HG02943 (cell line): ENCODE measurements at regions not wholly inside any gene's neighbourhood (a gene's known extent, or its start where the extent isn't known, plus 50 kb on each side); places are given as distances from the start of the nearest gene placed in this dataset.

ENCODE experiments used
- ATAC-seq: cut with Tn5 transposase; IDR thresholded peaks from one replicate; pipeline ENCODE4 v1.9.1; 2021; ENCODE audit warnings: mild to moderate bottlenecking, low read depth, moderate library complexity; ENCODE audit not compliant: unreplicated experiment

DNA sequence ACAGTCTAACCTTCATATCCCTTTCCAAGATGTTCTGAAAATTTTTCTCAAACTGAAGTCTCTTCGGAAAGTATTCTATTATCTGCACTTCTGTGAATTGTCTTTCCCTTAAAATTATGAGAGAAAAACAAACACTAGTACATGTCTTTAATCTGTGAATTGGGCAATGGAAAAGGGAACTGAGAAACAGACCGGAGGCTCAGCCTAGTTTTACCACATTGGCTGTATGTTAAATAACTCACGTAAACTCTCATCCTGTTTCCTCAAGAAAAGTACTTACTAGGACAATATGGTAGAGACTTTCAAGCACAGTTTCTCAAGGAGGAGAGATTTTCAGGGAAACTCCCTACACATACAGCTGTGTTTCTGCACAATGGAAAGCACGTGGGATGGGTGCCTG lies 982.2 kb upstream of the SEMA6D start:
- ATAC-seq, result no peak

DNA sequence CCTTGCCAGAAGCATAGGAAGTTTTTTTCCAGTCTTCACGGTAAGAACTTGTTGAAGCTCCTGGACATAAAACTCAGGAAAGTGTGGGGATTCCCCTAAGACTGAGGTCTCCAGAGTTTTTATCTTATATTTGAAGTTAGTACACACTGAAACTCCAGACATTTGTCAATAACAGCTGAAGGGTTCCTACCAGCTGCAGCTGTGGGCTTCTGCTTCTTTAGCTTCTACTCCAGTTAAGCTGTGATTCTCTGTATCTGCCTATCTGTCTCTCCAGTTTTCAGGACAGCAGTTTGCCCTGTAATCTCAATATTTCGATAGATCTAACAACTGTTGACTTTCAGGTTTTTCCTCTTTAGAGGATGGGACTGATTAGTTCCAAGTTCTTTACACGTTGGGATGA lies 966.0 kb upstream of the SEMA6D start:
- no peak for ATAC-seq

GRCh38 chr15:46753946-46754345 lies 963.4 kb upstream of the SEMA6D start:
- ATAC-seq, result no peak

GRCh38 chr15:46763091-46763490 lies 954.2 kb upstream of the SEMA6D start:
- no peak for ATAC-seq

- no peak for ATAC-seq
Observed at GRCh38 chr15:46764851-46765250, 952.5 kb upstream of the SEMA6D start.

GRCh38 chr15:46766021-46766420 lies 951.3 kb upstream of the SEMA6D start:
- ATAC-seq, result no peak

DNA sequence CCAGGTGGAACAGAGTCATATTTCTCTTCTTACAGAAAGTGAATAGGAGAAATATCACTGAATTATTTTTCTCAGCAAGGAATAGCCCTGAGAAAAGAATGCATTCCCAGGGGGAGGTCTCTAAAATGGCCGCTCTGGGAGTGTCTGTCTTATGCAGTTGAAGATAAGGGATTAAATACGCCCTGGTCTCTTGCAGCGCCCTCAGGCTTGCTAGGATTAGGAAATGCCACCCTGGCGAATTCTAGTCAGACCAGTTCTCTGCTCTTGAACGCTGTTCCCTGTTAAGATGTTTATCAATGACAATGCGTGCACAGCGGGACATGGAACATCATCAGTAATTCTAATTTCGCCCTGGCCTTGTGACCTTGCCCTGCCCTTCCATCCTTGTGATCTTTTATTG lies 949.0 kb upstream of the SEMA6D start:
- ATAC-seq, result no peak

DNA sequence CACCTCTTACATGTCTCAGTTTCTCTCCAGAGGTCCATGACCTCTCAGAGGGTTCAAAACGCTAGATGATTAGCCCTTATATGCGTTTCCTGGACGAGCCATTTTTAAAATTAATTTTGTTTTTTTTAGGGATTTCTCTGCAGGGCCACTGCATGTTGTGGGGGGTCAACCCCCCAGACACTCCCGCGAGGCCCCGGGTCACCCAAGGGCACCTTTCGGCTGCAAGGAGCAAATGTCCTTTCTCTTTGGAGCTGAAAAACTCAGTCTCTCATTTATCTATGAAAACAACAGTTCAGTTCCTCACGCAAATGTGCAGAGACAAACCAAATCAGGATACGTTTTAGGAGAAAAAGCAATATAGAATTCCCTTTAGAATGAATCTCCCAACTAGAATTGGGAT lies 944.3 kb upstream of the SEMA6D start:
- ATAC-seq, result no peak

DNA sequence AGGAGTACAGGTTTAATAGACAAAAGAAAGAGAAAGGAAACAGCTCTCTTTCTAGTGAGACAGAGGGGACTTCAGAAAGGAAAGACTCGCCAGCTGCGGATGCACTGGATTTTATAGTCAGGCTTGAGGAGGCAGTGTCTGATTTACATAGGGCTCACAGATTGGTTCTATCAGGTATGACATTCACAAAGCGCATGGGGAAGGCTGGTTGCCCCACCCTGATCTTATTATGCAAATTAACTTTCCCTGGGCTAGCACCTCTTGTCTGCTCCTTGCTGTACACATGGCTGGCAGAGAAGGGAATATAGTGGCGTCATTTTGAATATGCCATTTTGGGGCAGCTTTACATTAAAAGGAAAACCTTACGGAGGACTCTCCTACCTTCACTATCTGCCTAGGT lies 938.4 kb upstream of the SEMA6D start:
- ATAC-seq, result no peak

DNA sequence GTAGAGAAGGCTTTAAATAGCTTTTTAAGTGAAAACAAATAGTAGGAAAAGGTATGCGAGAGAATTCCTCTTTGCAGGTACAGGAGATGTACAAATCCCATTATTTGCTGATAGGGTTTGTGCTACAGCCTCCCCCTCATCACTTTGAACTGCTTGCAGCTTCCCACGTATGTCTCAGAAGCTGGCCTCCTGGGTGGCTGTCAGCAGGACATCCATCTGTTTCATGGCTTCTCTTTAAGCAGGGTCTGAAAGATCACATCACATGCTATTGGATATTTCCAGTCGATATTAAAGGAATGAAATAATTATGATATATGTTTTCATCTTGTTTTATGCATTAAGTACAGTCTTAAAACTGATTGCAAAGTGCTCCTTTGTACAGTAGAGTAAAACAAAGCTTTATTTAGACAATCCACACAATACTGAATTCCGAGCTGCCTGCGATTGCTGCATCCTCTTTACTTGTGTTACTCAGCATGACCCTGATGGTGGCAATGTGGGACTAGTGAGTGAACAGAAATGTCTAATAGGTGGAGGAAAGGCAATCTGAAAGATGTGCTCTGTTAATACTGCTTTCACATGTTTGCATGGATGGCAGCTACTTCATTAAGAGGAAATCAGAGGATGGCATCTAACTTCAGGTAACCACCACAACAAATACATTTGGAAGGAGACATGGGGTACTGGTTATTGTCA lies 930.6 kb upstream of the SEMA6D start:
- ATAC-seq, result no peak

DNA sequence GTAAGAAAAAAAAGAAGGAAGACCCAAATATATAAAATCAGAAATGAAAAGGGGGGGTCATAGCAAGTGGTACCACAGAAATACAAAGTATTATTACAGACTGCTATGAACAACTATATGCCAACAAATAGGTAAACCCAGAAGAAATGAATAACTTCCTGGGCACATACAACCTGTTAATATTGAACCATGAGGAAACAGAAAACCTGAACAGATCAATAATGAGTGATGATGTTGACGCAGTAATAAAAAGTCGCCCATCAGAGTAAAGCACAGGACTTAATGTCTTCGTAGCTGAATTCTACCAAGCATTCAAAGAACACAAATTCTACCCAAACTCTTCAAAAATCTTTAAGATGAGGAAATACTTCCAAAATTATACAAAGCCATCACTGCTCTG lies 921.6 kb upstream of the SEMA6D start:
- no peak for ATAC-seq

- ATAC-seq, result no peak
Observed at GRCh38 chr15:46808834-46809233, 908.5 kb upstream of the SEMA6D start.

GRCh38 chr15:46815240-46815639 lies 902.1 kb upstream of the SEMA6D start:
- ATAC-seq, result no peak

GRCh38 chr15:46815765-46816164 lies 901.5 kb upstream of the SEMA6D start:
- ATAC-seq, result no peak

DNA sequence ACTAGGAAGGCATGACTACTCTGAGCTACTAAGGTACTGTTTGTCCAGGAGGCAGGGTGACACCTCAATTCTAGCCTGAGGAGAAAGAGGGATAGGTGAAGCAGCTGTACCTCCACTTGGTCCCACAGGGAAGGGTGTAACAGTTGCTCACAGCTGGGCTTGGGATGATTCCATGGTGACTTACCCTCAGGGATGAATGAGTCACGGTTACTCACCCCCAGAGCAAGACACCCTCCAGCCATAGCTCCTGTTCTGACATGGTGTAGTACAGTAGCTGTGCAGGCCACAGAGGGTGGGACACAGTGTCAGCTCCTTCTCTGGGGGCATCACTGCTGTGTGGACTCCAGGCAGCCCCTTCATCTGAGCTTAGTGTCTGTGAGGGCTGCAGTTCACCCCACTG lies 868.6 kb upstream of the SEMA6D start:
- no peak for ATAC-seq

GRCh38 chr15:46853600-46853999 lies 863.7 kb upstream of the SEMA6D start:
- no peak for ATAC-seq

GRCh38 chr15:46854564-46854963 lies 862.7 kb upstream of the SEMA6D start:
- no peak for ATAC-seq

GRCh38 chr15:46855388-46855787 lies 861.9 kb upstream of the SEMA6D start:
- ATAC-seq, result no peak

DNA sequence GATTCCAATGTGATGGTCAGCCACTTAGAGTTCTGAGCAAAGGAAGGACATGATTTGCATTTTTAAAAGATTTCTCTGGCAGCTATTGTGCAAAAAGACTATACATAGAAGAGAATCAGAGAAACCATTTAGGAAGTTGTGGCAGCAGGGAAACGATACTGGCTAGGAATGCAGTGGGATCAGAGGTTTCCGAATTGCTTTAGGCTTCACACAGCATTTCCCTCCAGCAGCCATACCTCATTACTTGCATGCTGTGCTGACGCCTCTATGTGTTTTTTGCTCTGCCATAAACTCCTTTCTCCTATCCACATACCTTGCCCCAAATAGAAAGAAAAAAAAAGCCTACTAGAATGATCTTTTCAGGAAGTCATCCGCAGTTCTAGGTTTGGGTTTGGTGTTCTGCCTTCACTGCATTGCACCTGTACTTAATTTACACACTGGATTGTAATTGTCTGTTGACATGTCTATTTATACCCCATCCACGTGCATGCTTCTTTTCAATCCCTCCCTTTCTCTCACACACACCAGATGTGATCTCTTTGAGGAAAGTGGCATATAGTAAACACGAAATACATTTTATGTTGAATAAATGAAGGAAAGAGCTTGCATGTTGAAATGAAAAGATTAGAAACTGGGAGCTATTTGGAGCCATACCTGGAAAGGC lies 860.3 kb upstream of the SEMA6D start:
- no peak for ATAC-seq

DNA sequence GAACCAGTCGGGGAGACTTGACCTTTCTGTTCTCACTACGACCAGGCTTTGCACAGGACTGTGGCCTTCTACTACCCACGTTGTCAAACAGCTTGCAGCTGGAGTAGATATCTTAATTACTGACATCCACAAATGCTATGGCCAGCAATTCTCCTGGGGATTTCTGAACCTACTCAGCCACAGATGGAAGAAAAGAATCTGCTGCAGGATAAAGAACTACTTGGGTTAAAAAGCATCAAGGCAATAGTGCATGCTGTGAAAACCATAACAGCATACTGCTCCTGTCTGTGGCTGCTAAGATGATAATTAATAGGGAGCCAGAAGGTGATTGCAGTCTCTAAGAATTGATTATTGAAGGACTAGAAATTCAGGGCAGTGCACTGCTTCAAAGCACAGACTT lies 859.2 kb upstream of the SEMA6D start:
- ATAC-seq, result no peak

- ATAC-seq, result no peak
Observed at GRCh38 chr15:46861796-46862195, 855.5 kb upstream of the SEMA6D start.

DNA sequence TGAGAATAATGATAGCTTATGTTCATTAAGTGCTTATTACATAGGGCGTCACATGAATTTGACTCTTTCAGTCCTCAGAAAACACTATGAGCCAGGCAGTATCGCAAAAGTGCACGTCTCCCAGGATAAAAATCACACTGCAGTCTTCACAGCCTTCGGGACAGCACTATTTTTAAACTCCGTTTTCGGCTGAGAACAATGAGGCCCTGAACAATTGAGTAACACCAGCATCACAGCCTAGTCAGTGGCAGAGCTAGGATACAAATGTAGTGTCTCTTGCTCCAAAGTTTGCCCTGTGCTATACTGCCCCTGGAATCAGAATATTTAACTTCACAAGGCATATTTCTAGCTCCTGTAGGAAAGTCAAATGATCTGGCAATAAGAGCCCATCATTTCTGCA lies 852.1 kb upstream of the SEMA6D start:
- ATAC-seq, result no peak
